ENCODE measurements at regions not wholly inside any gene's neighbourhood (a gene's known extent, or its start where the extent isn't known, plus 50 kb on each side); places are given as distances from the start of the nearest gene placed in this dataset.

GRCh38 chr22:49435596-49435995 lies 392.1 kb downstream of the BRD1 start:
- H3K9me3 Mint-ChIP-seq: no peaks in the 10 kb centered on the region

GRCh38 chr22:49433717-49434611 lies 393.7 kb downstream of the BRD1 start:
- DNase-seq (ENCODE audit: low read depth, low spot score): no peak
- Mint-ChIP-seq H3K9me3 (no peaks in the 10 kb centered on the region), H3K27me3 (ENCODE audit: low read depth) (peaks cover 12% of the 10 kb centered on the region), H3K36me3 (ENCODE audit: low read depth) (no peaks in the 10 kb centered on the region), H3K27ac (ENCODE audit: unreplicated experiment) (no peak overlapping the region), H3K4me3 (no peak overlapping the region), H3K4me1 (no peaks in the 10 kb centered on the region)
- TF ChIP-seq CTCF (conservative IDR thresholded peaks at IDR 0.05): peak; percentile 33

More at GRCh38 chr22:49435596-49435995, 392.1 kb downstream of the BRD1 start:
- Mint-ChIP-seq H3K4me3 (no peak overlapping the region), H3K36me3 (ENCODE audit: low read depth) (no peaks in the 10 kb centered on the region), H3K27ac (ENCODE audit: unreplicated experiment) (no peak overlapping the region), H3K27me3 (ENCODE audit: low read depth) (peaks cover 12% of the 10 kb centered on the region), H3K4me1 (no peaks in the 10 kb centered on the region)
- no peak for DNase-seq (ENCODE audit: low read depth, low spot score)
- no peak for TF ChIP-seq CTCF (conservative IDR thresholded peaks at IDR 0.05)

- Mint-ChIP-seq H3K4me1 (no peaks in the 10 kb centered on the region), H3K36me3 (ENCODE audit: low read depth) (no peaks in the 10 kb centered on the region), H3K27ac (ENCODE audit: unreplicated experiment) (no peak overlapping the region), H3K9me3 (no peaks in the 10 kb centered on the region), H3K27me3 (ENCODE audit: low read depth) (peaks cover 17% of the 10 kb centered on the region), H3K4me3 (no peak overlapping the region)
- TF ChIP-seq CTCF (conservative IDR thresholded peaks at IDR 0.05): no peak
- no peak for DNase-seq (ENCODE audit: low read depth, low spot score)
Measured at GRCh38 chr22:49432897-49433443, 394.7 kb downstream of the BRD1 start.

GRCh38 chr22:49432211-49432896 lies 395.3 kb downstream of the BRD1 start:
- no peak overlapping the region for H3K27ac Mint-ChIP-seq (ENCODE audit: unreplicated experiment)
- H3K27me3 Mint-ChIP-seq (ENCODE audit: low read depth): peaks cover 20% of the 10 kb centered on the region
- DNase-seq (ENCODE audit: low read depth, low spot score): no peak
- no peak overlapping the region for H3K4me3 Mint-ChIP-seq
- H3K4me1 Mint-ChIP-seq: no peaks in the 10 kb centered on the region
- no peak for TF ChIP-seq CTCF (conservative IDR thresholded peaks at IDR 0.05)
- H3K36me3 Mint-ChIP-seq (ENCODE audit: low read depth): no peaks in the 10 kb centered on the region
- no peaks in the 10 kb centered on the region for H3K9me3 Mint-ChIP-seq

- no peaks in the 10 kb centered on the region for H3K9me3 Mint-ChIP-seq
- no peaks in the 10 kb centered on the region for H3K4me1 Mint-ChIP-seq
- DNase-seq (ENCODE audit: low read depth, low spot score): no peak
- no peak for TF ChIP-seq CTCF (conservative IDR thresholded peaks at IDR 0.05)
- H3K27ac Mint-ChIP-seq (ENCODE audit: unreplicated experiment): no peak overlapping the region
- no peak overlapping the region for H3K4me3 Mint-ChIP-seq
- H3K27me3 Mint-ChIP-seq (ENCODE audit: low read depth): peaks cover 21% of the 10 kb centered on the region
- no peaks in the 10 kb centered on the region for H3K36me3 Mint-ChIP-seq (ENCODE audit: low read depth)
Measured at GRCh38 chr22:49431551-49431950, 396.1 kb downstream of the BRD1 start.

All from neural crest cell (in vitro differentiated cells).